ENCODE measurements at regions not wholly inside any gene's neighbourhood (a gene's known extent, or its start where the extent isn't known, plus 50 kb on each side); places are given as distances from the start of the nearest gene placed in this dataset.

DNA sequence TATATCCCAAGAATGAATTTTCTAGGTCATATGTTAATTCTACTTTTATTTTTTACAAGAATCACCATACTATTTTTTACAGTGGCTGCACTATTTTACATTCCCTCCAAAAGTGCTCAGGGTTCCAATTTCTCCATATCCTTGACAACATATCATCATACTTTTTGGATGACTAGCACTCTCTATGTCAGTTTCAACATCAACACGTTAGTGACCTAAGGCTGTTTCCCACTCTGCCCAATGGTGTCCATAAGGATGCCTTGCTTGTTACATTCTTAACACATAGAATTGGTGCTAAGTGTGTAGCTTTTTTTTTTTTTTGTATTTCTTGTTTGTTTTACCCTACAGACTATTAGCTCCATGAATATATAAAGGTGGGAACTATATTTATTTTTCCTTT is 175.4 kb downstream of the PCDH10 start:
- intact Hi-C loops (cut with DNase I): no loop called here
- no peaks in the 10 kb centered on the region for H3K36me3 ChIP-seq
- H3K4me3 ChIP-seq: no peak overlapping the region
- H3K27me3 ChIP-seq: no peaks in the 10 kb centered on the region
- no peaks in the 10 kb centered on the region for H3K9me3 ChIP-seq
- H3K27ac ChIP-seq: no peak overlapping the region
- H3K4me1 ChIP-seq: no peaks in the 10 kb centered on the region
- DNase-seq: no peak
- WGBS, 2 donors: 65 to 85% methylated on average over 1 of the region's 1 CpG
- TF ChIP-seq, protein P1, sequence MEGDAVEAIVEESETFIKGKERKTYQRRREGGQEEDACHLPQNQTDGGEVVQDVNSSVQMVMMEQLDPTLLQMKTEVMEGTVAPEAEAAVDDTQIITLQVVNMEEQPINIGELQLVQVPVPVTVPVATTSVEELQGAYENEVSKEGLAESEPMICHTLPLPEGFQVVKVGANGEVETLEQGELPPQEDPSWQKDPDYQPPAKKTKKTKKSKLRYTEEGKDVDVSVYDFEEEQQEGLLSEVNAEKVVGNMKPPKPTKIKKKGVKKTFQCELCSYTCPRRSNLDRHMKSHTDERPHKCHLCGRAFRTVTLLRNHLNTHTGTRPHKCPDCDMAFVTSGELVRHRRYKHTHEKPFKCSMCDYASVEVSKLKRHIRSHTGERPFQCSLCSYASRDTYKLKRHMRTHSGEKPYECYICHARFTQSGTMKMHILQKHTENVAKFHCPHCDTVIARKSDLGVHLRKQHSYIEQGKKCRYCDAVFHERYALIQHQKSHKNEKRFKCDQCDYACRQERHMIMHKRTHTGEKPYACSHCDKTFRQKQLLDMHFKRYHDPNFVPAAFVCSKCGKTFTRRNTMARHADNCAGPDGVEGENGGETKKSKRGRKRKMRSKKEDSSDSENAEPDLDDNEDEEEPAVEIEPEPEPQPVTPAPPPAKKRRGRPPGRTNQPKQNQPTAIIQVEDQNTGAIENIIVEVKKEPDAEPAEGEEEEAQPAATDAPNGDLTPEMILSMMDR (IDR thresholded peaks at IDR 0.05): no peak
- no peak for TF ChIP-seq POLR2A (IDR thresholded peaks at IDR 0.05)

DNA sequence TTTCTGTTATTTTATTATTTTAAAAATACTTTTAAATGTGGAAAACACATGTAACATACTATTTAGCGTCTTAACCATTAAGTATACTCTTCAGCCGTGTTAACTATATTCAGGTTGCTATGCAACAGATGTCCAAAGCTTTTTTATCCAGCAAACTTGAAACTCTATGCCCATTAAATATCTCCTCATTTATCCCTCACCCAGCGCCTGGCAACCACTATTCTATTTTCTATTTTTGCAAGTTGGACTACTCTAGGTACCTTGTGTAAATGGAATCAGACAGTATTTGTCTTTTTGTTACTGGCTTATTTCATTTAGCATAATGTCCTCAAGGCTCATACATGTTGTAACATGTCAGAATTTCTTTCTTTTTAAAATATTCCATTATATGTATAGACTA is 174.6 kb downstream of the PCDH10 start:
- Histone ChIP-seq H3K4me1 (no peaks in the 10 kb centered on the region), H3K9me3 (no peaks in the 10 kb centered on the region), H3K36me3 (no peaks in the 10 kb centered on the region), H3K27ac (no peak overlapping the region), H3K27me3 (no peaks in the 10 kb centered on the region), H3K4me3 (no peak overlapping the region)
- intact Hi-C loops (cut with DNase I): no loop called here
- DNase-seq: no peak
- 78 to 80% methylated on average over 3 of the region's 3 CpGs for WGBS, 2 donors
- TF ChIP-seq POLR2A (IDR thresholded peaks at IDR 0.05): no peak
- TF ChIP-seq, protein P1 (IDR thresholded peaks at IDR 0.05): no peak

DNA sequence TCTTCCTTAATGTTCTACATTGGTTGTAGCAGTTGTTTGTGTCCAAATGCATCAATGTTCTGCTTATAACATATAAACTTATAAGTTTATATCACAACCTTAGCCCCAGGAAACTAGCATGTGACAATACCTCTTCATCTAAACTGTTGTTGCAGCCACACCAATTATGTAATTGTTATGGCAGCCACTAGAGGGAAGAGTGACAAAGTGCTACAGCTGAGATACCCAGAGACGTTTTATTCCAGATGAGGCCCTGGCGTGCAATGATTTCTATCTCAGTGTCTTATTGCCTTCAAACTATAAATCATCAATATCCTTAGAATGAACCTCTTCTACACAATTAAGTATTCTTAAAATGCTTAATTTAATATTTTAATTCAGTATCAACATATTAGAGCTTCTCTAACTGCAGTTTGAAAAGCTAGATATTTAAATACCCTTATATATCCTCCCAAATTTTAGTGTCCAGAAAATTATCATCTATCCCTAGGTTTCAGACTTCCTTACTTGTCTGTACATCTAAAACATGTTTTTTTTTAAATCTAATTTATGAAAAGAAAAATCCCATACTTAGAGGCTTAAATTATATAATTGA is 171.6 kb downstream of the PCDH10 start:
- Histone ChIP-seq H3K27me3 (no peaks in the 10 kb centered on the region), H3K27ac (no peak overlapping the region), H3K4me3 (no peak overlapping the region), H3K4me1 (no peaks in the 10 kb centered on the region), H3K36me3 (no peaks in the 10 kb centered on the region), H3K9me3 (no peaks in the 10 kb centered on the region)
- DNase-seq: no peak
- intact Hi-C loops (cut with DNase I): no loop called here
- 4 to 13% methylated on average over 2 of the region's 2 CpGs for WGBS, 2 donors
- no peak for TF ChIP-seq POLR2A (IDR thresholded peaks at IDR 0.05)
- TF ChIP-seq, protein P1 (IDR thresholded peaks at IDR 0.05): peak in 3 of 6 experiments; percentile 16 to 40 (median 24)

DNA sequence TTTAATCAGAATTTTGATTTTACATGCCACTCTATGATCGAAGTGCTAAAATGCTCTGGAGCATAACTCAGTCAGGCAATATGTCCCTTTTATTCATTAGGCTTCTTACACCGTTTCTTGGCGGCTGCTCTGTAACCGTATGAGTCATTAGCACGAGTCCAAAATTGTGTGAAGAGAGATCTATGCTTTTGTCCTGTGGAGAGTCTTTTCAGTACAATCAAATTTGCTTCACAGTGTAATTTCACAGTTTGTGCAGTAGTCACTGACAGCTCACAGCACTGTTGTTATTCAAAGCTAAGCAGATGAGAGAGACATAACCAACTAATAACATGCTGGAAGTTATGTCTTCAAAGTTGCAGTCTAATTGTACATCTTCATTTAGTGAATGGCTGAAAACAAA is 167.8 kb downstream of the PCDH10 start:
- H3K4me1 ChIP-seq: no peaks in the 10 kb centered on the region
- no peak overlapping the region for H3K27ac ChIP-seq
- intact Hi-C loops (cut with DNase I): no loop called here
- H3K4me3 ChIP-seq: no peak overlapping the region
- H3K27me3 ChIP-seq: no peaks in the 10 kb centered on the region
- DNase-seq: no peak
- TF ChIP-seq POLR2A (IDR thresholded peaks at IDR 0.05): no peak
- TF ChIP-seq, protein P1 (IDR thresholded peaks at IDR 0.05): no peak
- no peaks in the 10 kb centered on the region for H3K36me3 ChIP-seq
- H3K9me3 ChIP-seq: no peaks in the 10 kb centered on the region
- 33 to 34% methylated on average over 5 of the region's 5 CpGs for WGBS, 2 donors

DNA sequence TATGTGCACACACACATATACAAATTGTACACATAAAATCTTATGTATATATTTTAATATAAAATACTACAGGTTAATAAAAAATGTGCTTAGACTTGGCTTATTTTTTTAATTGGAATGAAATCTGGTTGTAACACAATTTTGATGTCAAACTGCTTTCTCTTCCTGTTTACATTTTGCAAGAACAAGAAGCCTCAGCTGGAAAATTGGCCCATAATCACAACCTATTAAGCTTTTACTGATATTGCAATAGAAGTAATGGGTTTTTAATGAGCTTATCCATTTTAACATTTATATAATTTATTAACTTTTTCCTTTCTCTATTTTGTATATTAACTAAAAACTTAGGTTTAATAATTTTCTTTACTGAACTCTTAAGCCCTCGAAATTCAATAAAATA is 165.9 kb downstream of the PCDH10 start:
- WGBS, 2 donors: 52% methylated on average over 1 of the region's 1 CpG
- Histone ChIP-seq H3K27me3 (no peaks in the 10 kb centered on the region), H3K27ac (no peak overlapping the region), H3K36me3 (no peaks in the 10 kb centered on the region), H3K4me1 (no peaks in the 10 kb centered on the region), H3K9me3 (no peaks in the 10 kb centered on the region), H3K4me3 (no peak overlapping the region)
- DNase-seq: no peak
- TF ChIP-seq, protein P1 (IDR thresholded peaks at IDR 0.05): no peak
- no peak for TF ChIP-seq POLR2A (IDR thresholded peaks at IDR 0.05)
- intact Hi-C loops (cut with DNase I): no loop called here
